ENCODE measurements at regions not wholly inside any gene's neighbourhood (a gene's known extent, or its start where the extent isn't known, plus 50 kb on each side); places are given as distances from the start of the nearest gene placed in this dataset.

GRCh38 chr14:83170165-83170564, 1636.5 kb upstream of the SEL1L start:
- 54 to 60% (median 56%) methylated on average over 3 of the region's 3 CpGs for WGBS, 4 donors
- Histone ChIP-seq H3K4me1 (replicated peaks in 1 of 2) (no peaks in the 10 kb centered on the region), H3K9me3 (replicated peaks in 1 of 3) (no peaks in the 10 kb centered on the region), H3K4me3 (no peak overlapping the region), H3K27me3 (no peaks in the 10 kb centered on the region), H3K36me3 (replicated peaks in 1 of 2) (no peaks in the 10 kb centered on the region), H3K27ac (no peak overlapping the region)
- TF ChIP-seq POLR2A (IDR thresholded peaks at IDR 0.05) (no peak), CTCF (IDR thresholded peaks at IDR 0.05) (no peak)
- DNase-seq: no peak
- intact Hi-C loops (cut with DNase I): no loop called here

GRCh38 chr14:83171761-83172160, 1638.1 kb upstream of the SEL1L start:
- WGBS, 4 donors: 72 to 100% (median 88%) methylated on average over 1 of the region's 1 CpG
- intact Hi-C loops (cut with DNase I): no loop called here
- Histone ChIP-seq H3K27me3 (no peaks in the 10 kb centered on the region), H3K4me1 (replicated peaks in 1 of 2) (no peaks in the 10 kb centered on the region), H3K36me3 (replicated peaks in 1 of 2) (no peaks in the 10 kb centered on the region), H3K27ac (no peak overlapping the region), H3K4me3 (no peak overlapping the region), H3K9me3 (replicated peaks in 1 of 3) (no peaks in the 10 kb centered on the region)
- TF ChIP-seq POLR2A (IDR thresholded peaks at IDR 0.05) (no peak), CTCF (IDR thresholded peaks at IDR 0.05) (no peak)
- DNase-seq: no peak

- Histone ChIP-seq H3K27me3 (no peaks in the 10 kb centered on the region), H3K4me3 (no peak overlapping the region), H3K4me1 (replicated peaks in 1 of 2) (no peaks in the 10 kb centered on the region), H3K9me3 (replicated peaks in 1 of 3) (no peaks in the 10 kb centered on the region), H3K36me3 (replicated peaks in 1 of 2) (no peaks in the 10 kb centered on the region), H3K27ac (no peak overlapping the region)
- TF ChIP-seq POLR2A (IDR thresholded peaks at IDR 0.05) (no peak), CTCF (IDR thresholded peaks at IDR 0.05) (no peak)
- intact Hi-C loops (cut with DNase I): no loop called here
- no peak for DNase-seq
- WGBS, 4 donors: 82 to 94% (median 88%) methylated on average over 2 of the region's 2 CpGs
Observed at GRCh38 chr14:83172363-83172762, 1638.7 kb upstream of the SEL1L start.

- no peaks in the 10 kb centered on the region for H3K27me3 ChIP-seq
- TF ChIP-seq POLR2A (IDR thresholded peaks at IDR 0.05) (no peak), CTCF (IDR thresholded peaks at IDR 0.05) (no peak)
- no peaks in the 10 kb centered on the region for H3K36me3 ChIP-seq (replicated peaks in 1 of 2)
- H3K9me3 ChIP-seq (replicated peaks in 1 of 3): no peaks in the 10 kb centered on the region
- no peak overlapping the region for H3K27ac ChIP-seq
- H3K4me1 ChIP-seq (replicated peaks in 1 of 2): no peaks in the 10 kb centered on the region
- DNase-seq: no peak
- intact Hi-C loops (cut with DNase I): no loop called here
- no peak overlapping the region for H3K4me3 ChIP-seq
Observed at GRCh38 chr14:83173687-83174086, 1640.0 kb upstream of the SEL1L start.
